HepG2 (cell line): ENCODE measurements at regions not wholly inside any gene's neighbourhood (a gene's known extent, or its start where the extent isn't known, plus 50 kb on each side); places are given as distances from the start of the nearest gene placed in this dataset.

Experiments
- HOXA7 ChIP-seq: sonication (generic); formaldehyde crosslinking; IDR thresholded peaks from 2 replicates; pipeline ENCODE4 v1.8.1; 2022; ENCODE audit warnings: mild to moderate bottlenecking, missing genetic modification reagents, moderate library complexity
- MAFK ChIP-seq, 2 experiments: IDR thresholded peaks in 1 of 2; conservative IDR thresholded peaks in 1 of 2; 2 replicates each; pipeline ENCODE4 v1.6.1; 2011; ENCODE audit warnings: improper control_type of control experiment in 2 of 2, low read length in 2 of 2
- STAT6 ChIP-seq: sonication (generic); formaldehyde crosslinking; IDR thresholded peaks from 2 replicates; pipeline ENCODE4 v1.4.0; 2020; ENCODE audit warnings: missing genetic modification reagents, mild to moderate bottlenecking, borderline replicate concordance
- TOE1 ChIP-seq: sonication (generic); formaldehyde crosslinking; IDR thresholded peaks from 2 replicates; pipeline ENCODE4 v1.4.0; 2020; ENCODE audit warnings: mild to moderate bottlenecking, missing genetic modification reagents
- ZNF274 ChIP-seq: sonication (generic); formaldehyde crosslinking; IDR thresholded peaks from 2 replicates; pipeline ENCODE4 v1.5.1; 2020; ENCODE audit warnings: mild to moderate bottlenecking, missing genetic modification reagents
- ZNF687 ChIP-seq: sonication (generic); formaldehyde crosslinking; IDR thresholded peaks from 2 replicates; pipeline ENCODE4 v1.5.1; 2020; ENCODE audit warnings: mild to moderate bottlenecking, missing genetic modification reagents, moderate library complexity

- TF ChIP-seq HOXA7: no peak
- no peak for TF ChIP-seq TOE1 (CRISPR knock-in tag)
- no peak for TF ChIP-seq STAT6 (CRISPR knock-in tag)
- no peak for TF ChIP-seq ZNF687
- no peak for TF ChIP-seq ZNF274 (CRISPR knock-in tag)
- TF ChIP-seq MAFK (conservative IDR thresholded peaks at IDR 0.05 in 1 of 2, IDR thresholded peaks at IDR 0.05 in 1 of 2; ENCODE audit: low read length in 2 of 2): no peak
Observed at GRCh38 chr4:164464313-164464712, 289.6 kb upstream of the SMIM31 start.
